BJ (cell line): ENCODE measurements at regions not wholly inside any gene's neighbourhood (a gene's known extent, or its start where the extent isn't known, plus 50 kb on each side); places are given as distances from the start of the nearest gene placed in this dataset.
A peak's percentile ranks its signal among the peaks of the same experiment; 100 is the strongest.

ENCODE experiments used
- CTCF ChIA-PET: fragments of 350-600 bp; formaldehyde crosslinking; extraction: SDS; loops from one replicate; lab custom pipeline; 2021; ENCODE audit warnings: antibody characterized with exemption, inconsistent platforms; lab: Yijun Ruan, JAX
- POLR2A ChIA-PET: fragments of 300-600 bp; sonication (Branson Sonifier 250); formaldehyde crosslinking; extraction: SDS; loops from one replicate; lab custom pipeline; 2021; ENCODE audit warnings: antibody characterized with exemption; lab: Charles Lee
- DNase-seq: peaks from one replicate; pipeline ENCODE4 v3.0.0-alpha.2; 2011; ENCODE audit warnings: low read depth
- H3K27me3 ChIP-seq: 2 replicates; pipeline ENCODE4 v1.6.0; 2011; ENCODE audit warnings: low read length; ENCODE audit not compliant: control insufficient read depth, insufficient read depth
- H3K36me3 ChIP-seq: 2 replicates; pipeline ENCODE4 v1.5.1; 2011; ENCODE audit warnings: low read length; ENCODE audit not compliant: control insufficient read depth, insufficient read depth
- H3K4me3 ChIP-seq: 2 replicates; pipeline ENCODE4 v1.5.1; 2011; ENCODE audit warnings: low read depth, mild to moderate bottlenecking, control low read depth, low read length
- TF ChIP-seq, protein P1 (sequence below): IDR thresholded peaks from 2 replicates; pipeline ENCODE4 v1.5.1; 2011; ENCODE audit warnings: low read depth, mild to moderate bottlenecking, control low read depth, inconsistent platforms, low read length, moderate library complexity; ENCODE audit not compliant: insufficient read depth

DNA sequence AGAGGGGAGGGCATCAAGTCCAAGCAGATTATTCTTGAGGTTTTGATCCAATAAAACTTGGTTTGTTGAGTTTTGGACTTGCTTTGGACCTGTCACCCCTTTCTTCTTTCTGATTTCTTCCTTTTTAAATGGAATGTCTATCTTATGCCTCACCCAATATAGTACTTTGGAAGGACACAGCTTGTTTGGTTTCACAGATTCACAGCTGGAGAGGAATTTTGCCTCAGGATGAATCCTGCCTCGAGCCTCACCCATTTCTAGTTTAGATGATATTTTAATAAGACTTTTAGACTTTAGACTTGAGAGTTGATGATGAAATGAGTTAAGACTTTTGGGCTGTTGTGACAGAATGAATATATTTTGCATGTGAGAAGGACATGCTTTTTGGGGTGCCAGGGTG is 136.9 kb upstream of the PDE5A start:
- TF ChIP-seq, protein P1, sequence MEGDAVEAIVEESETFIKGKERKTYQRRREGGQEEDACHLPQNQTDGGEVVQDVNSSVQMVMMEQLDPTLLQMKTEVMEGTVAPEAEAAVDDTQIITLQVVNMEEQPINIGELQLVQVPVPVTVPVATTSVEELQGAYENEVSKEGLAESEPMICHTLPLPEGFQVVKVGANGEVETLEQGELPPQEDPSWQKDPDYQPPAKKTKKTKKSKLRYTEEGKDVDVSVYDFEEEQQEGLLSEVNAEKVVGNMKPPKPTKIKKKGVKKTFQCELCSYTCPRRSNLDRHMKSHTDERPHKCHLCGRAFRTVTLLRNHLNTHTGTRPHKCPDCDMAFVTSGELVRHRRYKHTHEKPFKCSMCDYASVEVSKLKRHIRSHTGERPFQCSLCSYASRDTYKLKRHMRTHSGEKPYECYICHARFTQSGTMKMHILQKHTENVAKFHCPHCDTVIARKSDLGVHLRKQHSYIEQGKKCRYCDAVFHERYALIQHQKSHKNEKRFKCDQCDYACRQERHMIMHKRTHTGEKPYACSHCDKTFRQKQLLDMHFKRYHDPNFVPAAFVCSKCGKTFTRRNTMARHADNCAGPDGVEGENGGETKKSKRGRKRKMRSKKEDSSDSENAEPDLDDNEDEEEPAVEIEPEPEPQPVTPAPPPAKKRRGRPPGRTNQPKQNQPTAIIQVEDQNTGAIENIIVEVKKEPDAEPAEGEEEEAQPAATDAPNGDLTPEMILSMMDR, result no peak

DNA sequence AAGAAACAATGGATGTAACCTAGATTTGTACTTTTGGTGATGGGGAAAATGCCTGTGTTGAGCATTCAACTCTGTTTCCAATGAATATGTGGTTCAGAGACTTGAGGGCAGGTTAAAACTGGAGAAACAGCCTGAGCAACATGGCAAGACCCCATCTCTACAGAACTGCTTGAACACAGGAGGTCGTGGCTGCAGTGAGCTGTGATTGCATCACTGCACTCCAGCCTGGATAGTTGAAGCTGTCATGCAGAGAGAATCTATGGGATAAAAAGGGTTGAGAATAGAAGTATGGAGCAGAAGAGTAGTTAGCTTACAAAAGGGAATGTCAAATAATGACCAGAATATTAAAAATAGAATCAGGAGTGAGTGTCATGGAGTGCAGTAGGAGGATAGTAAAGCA is 134.8 kb upstream of the PDE5A start:
- ChIA-PET CTCF (no interaction called here), POLR2A (no interaction called here)
- no peak for DNase-seq
- no peaks in the 10 kb centered on the region for H3K27me3 ChIP-seq
- H3K36me3 ChIP-seq, result no peaks in the 10 kb centered on the region
- no peak overlapping the region for H3K4me3 ChIP-seq
- TF ChIP-seq, protein P1, result no peak

More for the DNA sequence above, 136.9 kb upstream of the PDE5A start:
- CTCF ChIA-PET, result interaction anchor here (1.3 kb wide), 1 partner anchor 137 kb away, joined by 5 read pairs; the partner anchor contains the start of gene PDE5A
- Histone ChIP-seq H3K36me3 (no peaks in the 10 kb centered on the region), H3K27me3 (no peaks in the 10 kb centered on the region), H3K4me3 (no peak overlapping the region)
- DNase-seq, result peak; percentile 21
- POLR2A ChIA-PET, result no interaction called here

DNA sequence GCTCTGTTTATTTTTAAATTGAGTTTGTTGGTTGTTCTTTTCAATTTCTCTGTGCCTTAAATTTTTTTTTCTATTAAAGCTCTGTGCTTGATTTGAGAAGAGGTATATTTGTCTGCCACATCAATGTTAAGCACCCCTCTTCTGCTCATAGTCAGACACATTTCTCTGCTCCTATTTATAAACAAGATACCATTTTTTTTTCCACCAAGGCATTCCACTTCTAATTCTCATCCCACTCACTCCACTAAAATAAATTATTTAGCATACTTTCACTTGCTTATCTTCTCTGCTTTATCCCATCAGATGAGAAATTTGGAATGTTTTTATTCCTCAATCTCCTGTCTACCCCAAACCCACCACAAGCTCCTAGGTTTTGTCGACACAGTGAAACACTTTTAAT is 127.0 kb upstream of the PDE5A start:
- POLR2A ChIA-PET, result no interaction called here
- CTCF ChIA-PET, result interaction anchor here (0.7 kb wide), 1 partner anchor 126 kb away, joined by 3 read pairs; no protein-coding TSS in a partner anchor
- H3K4me3 ChIP-seq, result no peak overlapping the region
- no peaks in the 10 kb centered on the region for H3K36me3 ChIP-seq
- DNase-seq, result no peak
- H3K27me3 ChIP-seq, result no peaks in the 10 kb centered on the region
- TF ChIP-seq, protein P1, result no peak

DNA sequence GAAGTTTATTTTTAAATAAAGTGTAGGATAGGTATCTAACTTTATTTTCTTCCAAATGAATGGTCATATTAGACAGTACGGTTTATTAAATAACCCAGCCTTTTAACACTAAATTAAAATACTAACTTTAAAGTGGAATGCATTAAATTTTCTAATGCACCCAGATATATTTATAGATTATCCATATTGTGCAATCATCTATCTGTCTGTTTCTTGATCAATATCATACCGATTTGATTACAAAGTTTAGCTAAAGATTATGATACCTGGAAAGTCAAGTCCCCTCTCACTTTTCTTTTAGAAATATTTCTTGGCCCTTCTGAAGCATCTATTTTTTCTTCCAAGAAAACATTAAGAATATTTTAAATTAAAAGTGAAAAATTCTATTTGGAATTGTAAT is 124.3 kb upstream of the PDE5A start:
- ChIA-PET POLR2A (no interaction called here), CTCF (no interaction called here)
- H3K36me3 ChIP-seq, result no peaks in the 10 kb centered on the region
- no peak overlapping the region for H3K4me3 ChIP-seq
- no peak for DNase-seq
- TF ChIP-seq, protein P1, result no peak
- H3K27me3 ChIP-seq, result no peaks in the 10 kb centered on the region

DNA sequence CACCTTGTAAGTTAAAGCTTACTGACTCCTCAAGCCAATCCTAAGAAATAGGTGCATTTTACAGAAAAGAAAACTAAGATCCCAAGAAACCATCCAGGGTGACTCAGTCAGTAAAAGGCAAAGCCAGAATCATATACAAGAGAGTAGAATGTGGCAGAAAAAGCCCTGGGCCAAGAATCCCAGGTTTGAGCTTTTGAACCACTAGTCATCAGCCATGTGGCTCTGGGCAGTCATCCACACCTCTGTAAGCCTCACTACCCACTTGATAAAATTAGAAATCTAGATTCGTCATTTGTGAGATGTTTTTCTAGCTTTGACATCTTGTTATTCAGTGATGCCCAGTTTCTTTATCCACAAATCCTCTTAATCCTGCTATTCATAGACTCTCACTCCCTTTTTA is 122.2 kb upstream of the PDE5A start:
- TF ChIP-seq, protein P1, result no peak
- Histone ChIP-seq H3K27me3 (no peaks in the 10 kb centered on the region), H3K4me3 (no peak overlapping the region), H3K36me3 (no peaks in the 10 kb centered on the region)
- ChIA-PET CTCF (interaction anchor here (0.8 to 2.1 kb wide), 3 partner anchors 10 to 122 kb away, joined by 3 to 6 read pairs (median 5); partner anchors contain the start of gene PDE5A), POLR2A (interaction anchor here (0.6 kb wide), 1 partner anchor 684 kb away, joined by 4 read pairs; no protein-coding TSS in a partner anchor)
- DNase-seq, result no peak
